K562 (cell line): ENCODE measurements at regions not wholly inside any gene's neighbourhood (a gene's known extent, or its start where the extent isn't known, plus 50 kb on each side); places are given as distances from the start of the nearest gene placed in this dataset.

Experiments
- ATAC-seq: fragments of 200-7000 bp; cut with Tn5 transposase; 3 replicates; pipeline ENCODE4 v1.9.1; 2020; ENCODE audit warnings: moderate library complexity
- BruUV-seq: library from RNA; stranded (reverse); fragments of 400-500 nt; replicated peaks from 2 replicates; lab custom pipeline; 2021; lab: Mats Ljungman, UMichigan
- CTCF ChIA-PET: fragments of 300-600 bp; formaldehyde crosslinking; extraction: SDS; loops from one replicate; lab custom pipeline; 2021; ENCODE audit warnings: low intra/inter-chr PET ratio; lab: Yijun Ruan, JAX
- POLR2A ChIA-PET: fragments of 300-600, 350-650 bp; sonication (Branson Sonifier 250); formaldehyde crosslinking; extraction: SDS; loops from one replicate; lab custom pipeline; 2021; ENCODE audit warnings: antibody characterized with exemption, inconsistent platforms; lab: Yijun Ruan, JAX
- DNase-seq, 4 experiments: peaks; one replicate each; pipeline versions ENCODE4 v3.0.0 to v3.0.0-alpha.2; 2011 to 2018; ENCODE audit warnings: low spot score in 3 of 4, mixed read lengths in 3 of 4; ENCODE audit errors: extremely low read depth in 1 of 4
- FAIRE-seq: peaks from 2 replicates; lab custom pipeline; 2011; peaks lifted over from hg19 to GRCh38; lab: Jason Lieb, UNC
- H2AFZ ChIP-seq: 2 replicates; pipeline ENCODE4 v1.6.0; 2011; ENCODE audit warnings: low read depth, low read length, control low read depth, inconsistent platforms
- H3K27ac ChIP-seq: fragments of 200-600 bp; 3 replicates; pipeline ENCODE4 v1.8.0; 2011; ENCODE audit warnings: low read depth, mild to moderate bottlenecking, control low read depth, inconsistent platforms, low read length, moderate library complexity, mixed read lengths; ENCODE audit errors: extremely low read depth
- H3K27me3 ChIP-seq, 2 experiments: fragments of 300-600 bp in 1 of 2; 2 replicates in 1 of 2; 3 replicates in 1 of 2; pipeline versions ENCODE4 v1.6.0 to v1.8.0; 2011; ENCODE audit warnings: inconsistent platforms in 2 of 2, low read length in 2 of 2, mild to moderate bottlenecking in 1 of 2, mixed read lengths in 1 of 2, moderate library complexity in 1 of 2; ENCODE audit not compliant: control insufficient read depth in 2 of 2, insufficient read depth in 2 of 2
- H3K36me3 ChIP-seq: fragments of 300-600 bp; 3 replicates; pipeline ENCODE4 v1.8.0; 2011; ENCODE audit warnings: mild to moderate bottlenecking, low read length, inconsistent platforms; ENCODE audit not compliant: control insufficient read depth, insufficient read depth
- H3K4me1 ChIP-seq, 2 experiments: fragments of 200-600 bp in 1 of 2; replicated peaks in 1 of 2; 2 replicates in 1 of 2; 3 replicates in 1 of 2; pipeline versions ENCODE4 v1.5.1 to v1.8.0; 2011; ENCODE audit warnings: inconsistent platforms in 2 of 2, low read length in 2 of 2, mild to moderate bottlenecking in 1 of 2, mixed read lengths in 1 of 2, moderate library complexity in 1 of 2; ENCODE audit not compliant: control insufficient read depth in 2 of 2, insufficient read depth in 2 of 2
- H3K4me2 ChIP-seq: 2 replicates; pipeline ENCODE4 v1.6.1; 2011; ENCODE audit warnings: low read length, control low read depth, inconsistent platforms, mixed read lengths; ENCODE audit not compliant: insufficient read depth
- H3K4me3 ChIP-seq: fragments of 200-600 bp; sonication (generic), shearing (Covaris generic); 2 replicates; pipeline ENCODE4 v1.5.1; 2016; ENCODE audit warnings: control low read depth, inconsistent platforms
- H3K79me2 ChIP-seq: fragments of 200-600 bp; 3 replicates; pipeline ENCODE4 v1.8.0; 2011; ENCODE audit warnings: low read length, inconsistent platforms; ENCODE audit not compliant: control insufficient read depth, insufficient read depth
- H3K9ac ChIP-seq, 2 experiments: 2 replicates each; pipeline versions ENCODE4 v1.6.0 to v1.6.1; 2011; ENCODE audit warnings: low read depth in 2 of 2, low read length in 2 of 2, control low read depth in 1 of 2, inconsistent platforms in 1 of 2, mild to moderate bottlenecking in 1 of 2, mixed read lengths in 1 of 2; ENCODE audit not compliant: insufficient read depth in 1 of 2
- H3K9me1 ChIP-seq: one replicate; pipeline ENCODE4 v1.6.0; 2011; ENCODE audit warnings: inconsistent platforms, mild to moderate bottlenecking, low read length, moderate library complexity; ENCODE audit not compliant: control insufficient read depth, insufficient read depth
- H3K9me3 ChIP-seq: replicated peaks from 2 replicates; pipeline ENCODE4 v1.5.1; 2011; ENCODE audit warnings: low read depth, low read length, inconsistent platforms; ENCODE audit not compliant: control insufficient read depth, insufficient read depth
- H4K20me1 ChIP-seq: replicated peaks from 2 replicates; pipeline ENCODE4 v1.6.1; 2011; ENCODE audit warnings: low read length, inconsistent platforms, mixed read lengths; ENCODE audit not compliant: control insufficient read depth, insufficient read depth
- ARNT ChIP-seq, 2 experiments: fragments of 450-650 bp; IDR thresholded peaks; 2 replicates each; pipeline ENCODE4 v1.6.1; 2016; ENCODE audit warnings: mild to moderate bottlenecking in 1 of 2
- BRCA1 ChIP-seq, 2 experiments: fragments of 450-650 bp in 1 of 2; sonication (generic) in 1 of 2; formaldehyde crosslinking in 1 of 2; IDR thresholded peaks; 2 replicates each; pipeline versions ENCODE4 v1.5.0 to v1.6.1; 2017 to 2020; ENCODE audit warnings: mild to moderate bottlenecking in 1 of 2, missing genetic modification reagents in 1 of 2
- C11orf30 ChIP-seq: fragments of 450-650 bp; IDR thresholded peaks from 2 replicates; pipeline ENCODE4 v1.6.1; 2016; ENCODE audit warnings: low read depth, mild to moderate bottlenecking
- CC2D1A ChIP-seq: fragments of 450-650 bp; IDR thresholded peaks from 2 replicates; pipeline ENCODE4 v1.6.1; 2017; ENCODE audit warnings: mild to moderate bottlenecking
- CTBP1 ChIP-seq: fragments of 450-650 bp; IDR thresholded peaks from 2 replicates; pipeline ENCODE4 v1.6.1; 2016; ENCODE audit warnings: borderline replicate concordance
- HOXB6 ChIP-seq: fragments of 250-450 bp; sonication (Bioruptor Pico); IDR thresholded peaks from 2 replicates; pipeline ENCODE4 v1.5.1; 2022; ENCODE audit warnings: mild to moderate bottlenecking, borderline replicate concordance
- TAF9B ChIP-seq: fragments of 450-650 bp; IDR thresholded peaks from 2 replicates; pipeline ENCODE4 v1.6.1; 2018; ENCODE audit warnings: mild to moderate bottlenecking; ENCODE audit not compliant: partially characterized antibody
- TEAD4 ChIP-seq, 2 experiments: sonication (generic) in 1 of 2; formaldehyde crosslinking in 1 of 2; IDR thresholded peaks; 2 replicates each; pipeline versions ENCODE4 v1.6.1 to v1.8.0; 2012 to 2022; ENCODE audit warnings: borderline replicate concordance in 1 of 2, inconsistent platforms in 1 of 2, low read length in 1 of 2, mild to moderate bottlenecking in 1 of 2, missing genetic modification reagents in 1 of 2
- XRCC5 ChIP-seq: fragments of 200-400 bp; formaldehyde crosslinking; IDR thresholded peaks from 2 replicates; pipeline ENCODE4 v1.6.1; 2017; ENCODE audit warnings: low read depth, mild to moderate bottlenecking, low read length
- ZNF589 ChIP-seq: fragments of 200-800 bp; sonication (Bioruptor generic); IDR thresholded peaks from 2 replicates; pipeline ENCODE4 v1.6.1; 2016; ENCODE audit warnings: low read depth, missing genetic modification characterization, missing compliant biosample characterization
- WGBS: fragments of 100-300 bp; shearing (Covaris generic); methylation state at CpG from one replicate; pipeline ENCODE4 v1.1.6; 2016; ENCODE audit warnings: low coverage, mixed read lengths; ENCODE audit not compliant: insufficient coverage; ENCODE audit errors: missing lambda C conversion rate; 5-methylcytosine and 5-hydroxymethylcytosine counted together
- in situ Hi-C: fragments of 300-500 bp; cut with MboI; formaldehyde crosslinking; loops from 4 replicates; pipeline ENCODE4 v1.15.0; 2018; ENCODE audit warnings: inconsistent platforms, mixed read lengths
- intact Hi-C: fragments of 100-400 bp; cut with micrococcal nuclease; formaldehyde crosslinking; loops from 2 replicates; pipeline ENCODE4 v1.14.2; 2022
- TF ChIP-seq, protein P1 (sequence below): fragments of 150-350 bp; conservative IDR thresholded peaks from 2 replicates; pipeline ENCODE4 v1.6.1; 2014; ENCODE audit warnings: low read length
- TF ChIP-seq, protein P2 (sequence below): fragments of 450-650 bp; IDR thresholded peaks from 2 replicates; pipeline ENCODE4 v1.6.1; 2017; ENCODE audit warnings: antibody characterized with exemption
- TF ChIP-seq, protein P3 (sequence below): sonication (generic); IDR thresholded peaks from 2 replicates; pipeline ENCODE4 v1.6.1; 2016

DNA sequence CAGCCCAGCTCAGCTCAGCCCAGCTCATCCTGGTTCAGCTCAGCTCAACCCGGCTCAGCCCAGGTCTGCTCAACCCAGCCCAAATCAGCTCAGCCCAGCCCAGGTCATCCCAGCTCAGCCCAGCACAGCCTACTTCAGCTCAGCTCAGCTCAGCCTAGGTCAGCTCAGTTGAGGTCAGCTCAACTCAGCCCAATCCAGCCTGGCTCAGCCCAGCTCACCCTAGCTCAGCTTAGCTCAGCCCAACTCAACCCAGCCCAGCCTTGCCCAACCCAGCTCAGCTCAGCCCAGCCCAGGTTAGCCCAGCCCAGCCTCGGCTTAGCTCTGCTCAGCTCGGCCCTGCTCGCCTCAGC is 332.3 kb downstream of the TMEM121 start:
- Histone ChIP-seq H3K4me2 (no peak overlapping the region), H3K4me1 (no peaks in the 10 kb centered on the region), H3K9me3 (no peaks in the 10 kb centered on the region), H2AFZ (no peak overlapping the region), H3K27me3 (peaks cover 3 to 21% of the 10 kb centered on the region in 2 experiments; a peak in 3 of 5 replicates), H3K4me3 (no peak overlapping the region), H3K79me2 (no peaks in the 10 kb centered on the region), H4K20me1 (no peaks in the 10 kb centered on the region), H3K27ac (no peak overlapping the region), H3K9ac (no peak overlapping the region; a peak in 1 of 4 replicates), H3K36me3 (no peaks in the 10 kb centered on the region), H3K9me1 (no peaks in the 10 kb centered on the region)
- POLR2A ChIA-PET = interaction anchor here (0.6 to 1.4 kb wide), 2 partner anchors 11 to 64 kb away, joined by 3 read pairs; no protein-coding TSS in a partner anchor
- WGBS = 0% methylated on average over 1 of the region's 4 CpGs
- TF ChIP-seq, protein P1, sequence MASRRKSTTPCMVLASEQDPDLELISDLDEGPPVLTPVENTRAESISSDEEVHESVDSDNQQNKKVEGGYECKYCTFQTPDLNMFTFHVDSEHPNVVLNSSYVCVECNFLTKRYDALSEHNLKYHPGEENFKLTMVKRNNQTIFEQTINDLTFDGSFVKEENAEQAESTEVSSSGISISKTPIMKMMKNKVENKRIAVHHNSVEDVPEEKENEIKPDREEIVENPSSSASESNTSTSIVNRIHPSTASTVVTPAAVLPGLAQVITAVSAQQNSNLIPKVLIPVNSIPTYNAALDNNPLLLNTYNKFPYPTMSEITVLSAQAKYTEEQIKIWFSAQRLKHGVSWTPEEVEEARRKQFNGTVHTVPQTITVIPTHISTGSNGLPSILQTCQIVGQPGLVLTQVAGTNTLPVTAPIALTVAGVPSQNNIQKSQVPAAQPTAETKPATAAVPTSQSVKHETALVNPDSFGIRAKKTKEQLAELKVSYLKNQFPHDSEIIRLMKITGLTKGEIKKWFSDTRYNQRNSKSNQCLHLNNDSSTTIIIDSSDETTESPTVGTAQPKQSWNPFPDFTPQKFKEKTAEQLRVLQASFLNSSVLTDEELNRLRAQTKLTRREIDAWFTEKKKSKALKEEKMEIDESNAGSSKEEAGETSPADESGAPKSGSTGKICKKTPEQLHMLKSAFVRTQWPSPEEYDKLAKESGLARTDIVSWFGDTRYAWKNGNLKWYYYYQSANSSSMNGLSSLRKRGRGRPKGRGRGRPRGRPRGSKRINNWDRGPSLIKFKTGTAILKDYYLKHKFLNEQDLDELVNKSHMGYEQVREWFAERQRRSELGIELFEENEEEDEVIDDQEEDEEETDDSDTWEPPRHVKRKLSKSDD = no peak
- TF ChIP-seq XRCC5 (no peak), ARNT (IDR thresholded peaks at IDR 0.05) (no peak), CTBP1 (no peak), TAF9B (no peak), C11orf30 (no peak), BRCA1 (IDR thresholded peaks at IDR 0.05) (no peak), BRCA1 (CRISPR knock-in tag; IDR thresholded peaks at IDR 0.05) (no peak), TEAD4 (IDR thresholded peaks at IDR 0.05; ENCODE audit: low read length) (no peak), TEAD4 (CRISPR knock-in tag; IDR thresholded peaks at IDR 0.05; ENCODE audit: borderline replicate concordance) (no peak), ZNF589 (no peak), HOXB6 (no peak), CC2D1A (no peak)
- TF ChIP-seq, protein P2, sequence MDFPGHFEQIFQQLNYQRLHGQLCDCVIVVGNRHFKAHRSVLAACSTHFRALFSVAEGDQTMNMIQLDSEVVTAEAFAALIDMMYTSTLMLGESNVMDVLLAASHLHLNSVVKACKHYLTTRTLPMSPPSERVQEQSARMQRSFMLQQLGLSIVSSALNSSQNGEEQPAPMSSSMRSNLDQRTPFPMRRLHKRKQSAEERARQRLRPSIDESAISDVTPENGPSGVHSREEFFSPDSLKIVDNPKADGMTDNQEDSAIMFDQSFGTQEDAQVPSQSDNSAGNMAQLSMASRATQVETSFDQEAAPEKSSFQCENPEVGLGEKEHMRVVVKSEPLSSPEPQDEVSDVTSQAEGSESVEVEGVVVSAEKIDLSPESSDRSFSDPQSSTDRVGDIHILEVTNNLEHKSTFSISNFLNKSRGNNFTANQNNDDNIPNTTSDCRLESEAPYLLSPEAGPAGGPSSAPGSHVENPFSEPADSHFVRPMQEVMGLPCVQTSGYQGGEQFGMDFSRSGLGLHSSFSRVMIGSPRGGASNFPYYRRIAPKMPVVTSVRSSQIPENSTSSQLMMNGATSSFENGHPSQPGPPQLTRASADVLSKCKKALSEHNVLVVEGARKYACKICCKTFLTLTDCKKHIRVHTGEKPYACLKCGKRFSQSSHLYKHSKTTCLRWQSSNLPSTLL = no peak
- TF ChIP-seq, protein P3, sequence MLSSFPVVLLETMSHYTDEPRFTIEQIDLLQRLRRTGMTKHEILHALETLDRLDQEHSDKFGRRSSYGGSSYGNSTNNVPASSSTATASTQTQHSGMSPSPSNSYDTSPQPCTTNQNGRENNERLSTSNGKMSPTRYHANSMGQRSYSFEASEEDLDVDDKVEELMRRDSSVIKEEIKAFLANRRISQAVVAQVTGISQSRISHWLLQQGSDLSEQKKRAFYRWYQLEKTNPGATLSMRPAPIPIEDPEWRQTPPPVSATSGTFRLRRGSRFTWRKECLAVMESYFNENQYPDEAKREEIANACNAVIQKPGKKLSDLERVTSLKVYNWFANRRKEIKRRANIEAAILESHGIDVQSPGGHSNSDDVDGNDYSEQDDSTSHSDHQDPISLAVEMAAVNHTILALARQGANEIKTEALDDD = no peak
- CTCF ChIA-PET = no interaction called here
- no TSS peak for BruUV-seq
- ATAC-seq (no peak), FAIRE-seq (no peak), DNase-seq (no peak)
- in situ Hi-C loops = no loop called here
- intact Hi-C loops = no loop called here
